Duodenal mucosa (tissue), 2 donors: ENCODE measurements at regions not wholly inside any gene's neighbourhood (a gene's known extent, or its start where the extent isn't known, plus 50 kb on each side); places are given as distances from the start of the nearest gene placed in this dataset.

Experiments used
- H3K27ac ChIP-seq: one replicate; pipeline ENCODE4 v1.7.0; 2013; ENCODE audit warnings: low read depth, low read length
- H3K27me3 ChIP-seq, 2 donors: one replicate each; pipeline ENCODE4 v1.7.0; 2013; ENCODE audit warnings: low read length in 2 of 2, control low read depth in 1 of 2; ENCODE audit not compliant: insufficient read depth in 2 of 2, control insufficient read depth in 1 of 2
- H3K36me3 ChIP-seq, 2 donors: one replicate each; pipeline ENCODE4 v1.7.0; 2013; ENCODE audit warnings: low read length in 2 of 2, control low read depth in 1 of 2; ENCODE audit not compliant: insufficient read depth in 2 of 2, control insufficient read depth in 1 of 2
- H3K4me1 ChIP-seq, 2 donors: one replicate each; pipeline ENCODE4 v1.7.0; 2013; ENCODE audit warnings: low read length in 2 of 2, control low read depth in 1 of 2; ENCODE audit not compliant: insufficient read depth in 2 of 2, control insufficient read depth in 1 of 2
- H3K4me3 ChIP-seq, 2 donors: one replicate each; pipeline ENCODE4 v1.7.0; 2013; ENCODE audit warnings: low read length in 2 of 2, low read depth in 1 of 2
- H3K9ac ChIP-seq, 2 donors: one replicate each; pipeline ENCODE4 v1.7.0; 2013; ENCODE audit warnings: low read length in 2 of 2, low read depth in 1 of 2
- H3K9me3 ChIP-seq, 2 donors: one replicate each; pipeline ENCODE4 v1.7.0; 2013; ENCODE audit warnings: low read length in 2 of 2, control low read depth in 1 of 2; ENCODE audit not compliant: control insufficient read depth in 1 of 2

DNA sequence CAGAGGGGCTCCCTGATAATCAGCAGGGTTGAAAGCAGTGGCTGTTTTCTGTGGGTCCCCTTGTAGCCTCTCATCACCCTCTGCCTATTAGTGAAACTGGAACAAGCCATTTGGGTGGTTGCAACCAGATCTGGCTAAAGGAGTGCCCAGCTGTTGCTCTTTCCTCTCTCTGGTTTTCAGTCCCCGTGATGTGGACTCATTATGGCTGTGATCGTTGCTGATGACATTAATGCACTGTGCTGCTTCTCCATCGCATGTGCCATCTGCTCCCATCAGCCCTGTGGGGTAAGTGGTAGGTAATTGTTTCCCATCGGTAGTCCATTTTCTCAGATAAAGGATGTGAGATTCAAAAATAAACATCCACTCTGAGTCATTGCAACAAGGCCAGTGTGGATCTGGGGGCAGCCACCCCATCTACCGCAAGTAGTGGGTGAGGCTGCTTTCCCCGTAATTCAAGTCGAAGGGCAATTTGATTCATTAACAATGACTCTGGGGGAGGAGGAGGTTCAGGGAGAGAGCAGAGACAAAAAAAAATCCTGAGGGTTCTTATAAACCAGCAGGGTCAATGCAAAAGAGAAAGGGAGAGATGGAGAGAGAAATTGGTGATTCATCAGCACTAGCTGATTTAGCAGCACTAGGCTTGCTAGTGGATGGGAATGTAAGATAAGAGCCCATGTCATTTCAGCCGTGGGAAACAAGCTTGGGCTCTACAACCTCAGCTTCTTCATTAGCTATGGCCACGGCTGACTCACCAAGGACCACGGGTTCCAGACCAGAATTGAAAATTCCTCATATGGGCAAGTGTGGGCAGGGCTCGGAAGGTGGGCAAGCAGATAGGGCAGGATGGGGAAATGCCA lies 357.8 kb downstream of the MID1IP1 start:
- Histone ChIP-seq H3K4me1 (no peaks in the 10 kb centered on the region), H3K9ac (no peak overlapping the region), H3K4me3 (no peak overlapping the region), H3K27me3 (no peaks in the 10 kb centered on the region), H3K27ac (no peak overlapping the region), H3K36me3 (no peaks in the 10 kb centered on the region), H3K9me3 (no peaks in the 10 kb centered on the region)

DNA sequence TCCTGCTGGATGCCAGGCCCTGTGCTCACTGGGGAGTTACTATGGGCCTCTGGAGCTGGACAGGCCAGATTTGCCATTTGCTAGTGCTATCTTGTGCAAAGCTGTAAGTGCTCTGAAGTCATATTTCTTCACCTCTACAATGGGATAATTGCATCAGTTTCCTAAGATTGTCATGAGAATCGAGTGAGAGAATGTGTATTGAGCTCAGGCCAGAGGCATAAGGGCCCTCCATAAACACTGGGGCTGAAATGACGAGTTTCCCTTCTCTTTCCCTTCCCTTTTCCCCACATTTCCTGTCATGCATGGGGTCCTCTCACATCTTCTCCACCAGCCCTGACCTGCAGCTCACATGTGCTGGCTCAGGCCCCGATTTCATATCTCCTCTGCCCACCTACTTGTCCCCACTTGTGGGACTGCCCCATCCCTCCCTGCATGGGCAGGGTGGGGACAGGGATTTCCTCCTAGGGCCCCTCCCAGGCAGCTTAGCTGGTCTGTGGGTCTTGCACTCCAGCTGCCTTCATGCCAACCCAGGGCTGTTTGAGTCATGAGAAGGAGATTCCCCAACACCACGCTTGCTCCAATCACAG lies 358.8 kb downstream of the MID1IP1 start:
- no peak overlapping the region for H3K9ac ChIP-seq
- H3K4me3 ChIP-seq, result no peak overlapping the region
- no peak overlapping the region for H3K27ac ChIP-seq
- H3K27me3 ChIP-seq, result no peaks in the 10 kb centered on the region
- H3K36me3 ChIP-seq, result no peaks in the 10 kb centered on the region
- no peaks in the 10 kb centered on the region for H3K4me1 ChIP-seq
- no peaks in the 10 kb centered on the region for H3K9me3 ChIP-seq

DNA sequence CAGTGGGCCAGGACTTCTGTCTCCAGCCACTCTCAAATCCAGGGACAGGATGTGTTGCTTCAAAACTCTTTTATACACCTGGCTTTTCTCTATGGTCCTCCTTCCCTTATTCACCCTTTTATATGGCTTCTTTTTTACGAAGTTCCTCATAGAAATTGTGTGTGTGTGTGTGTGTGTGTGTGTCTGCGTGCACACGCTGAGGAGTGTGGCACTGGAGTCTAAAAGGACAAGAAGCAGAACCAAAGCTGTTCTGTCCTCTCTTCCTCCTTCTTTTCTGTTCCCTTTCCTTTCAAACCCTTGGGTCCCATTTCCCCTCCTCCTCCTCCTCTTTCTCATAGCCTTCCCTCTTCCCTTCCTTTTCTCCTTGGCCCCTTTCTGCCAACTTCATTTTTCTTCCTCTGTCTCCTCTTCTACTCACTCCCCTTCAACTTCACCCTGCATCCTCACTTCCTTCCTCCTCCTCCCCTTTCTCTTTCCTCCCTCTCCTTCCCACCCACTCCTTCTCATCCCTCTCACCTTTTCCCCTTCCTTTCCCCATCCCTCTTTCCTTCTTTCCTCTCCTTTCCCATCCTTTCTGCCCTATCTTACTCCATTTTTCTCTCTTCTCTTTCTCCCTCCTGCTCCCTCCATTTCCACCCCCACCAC lies 360.5 kb downstream of the MID1IP1 start:
- Histone ChIP-seq H3K4me3 (no peak overlapping the region), H3K27ac (no peak overlapping the region), H3K9me3 (no peaks in the 10 kb centered on the region), H3K4me1 (no peaks in the 10 kb centered on the region), H3K36me3 (no peaks in the 10 kb centered on the region), H3K9ac (no peak overlapping the region), H3K27me3 (no peaks in the 10 kb centered on the region)

DNA sequence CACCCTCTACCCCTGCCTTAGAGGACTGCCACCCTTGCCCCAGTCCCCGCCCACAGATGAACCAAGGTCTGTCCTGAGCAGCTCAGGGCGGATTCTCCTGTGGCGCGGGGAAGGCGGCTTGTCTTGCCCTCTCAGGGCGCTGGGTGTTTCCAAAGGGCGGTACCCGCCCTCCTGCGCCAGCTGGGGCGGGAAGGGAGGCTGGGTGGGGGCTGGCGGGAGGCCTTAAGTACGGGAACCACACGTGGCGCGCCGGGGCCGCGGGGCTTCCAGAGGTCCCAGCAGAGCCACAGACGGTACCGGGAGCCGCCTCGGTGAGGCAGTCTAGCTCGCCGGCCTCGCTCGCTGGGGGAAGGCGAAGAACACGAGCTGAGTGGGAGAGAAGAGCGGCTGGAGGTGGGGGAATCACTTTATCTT lies 361.1 kb downstream of the MID1IP1 start:
- Histone ChIP-seq H3K27me3 (no peaks in the 10 kb centered on the region), H3K9ac (no peak overlapping the region), H3K36me3 (no peaks in the 10 kb centered on the region), H3K27ac (no peak overlapping the region), H3K4me3 (no peak overlapping the region), H3K4me1 (no peaks in the 10 kb centered on the region), H3K9me3 (no peaks in the 10 kb centered on the region)

DNA sequence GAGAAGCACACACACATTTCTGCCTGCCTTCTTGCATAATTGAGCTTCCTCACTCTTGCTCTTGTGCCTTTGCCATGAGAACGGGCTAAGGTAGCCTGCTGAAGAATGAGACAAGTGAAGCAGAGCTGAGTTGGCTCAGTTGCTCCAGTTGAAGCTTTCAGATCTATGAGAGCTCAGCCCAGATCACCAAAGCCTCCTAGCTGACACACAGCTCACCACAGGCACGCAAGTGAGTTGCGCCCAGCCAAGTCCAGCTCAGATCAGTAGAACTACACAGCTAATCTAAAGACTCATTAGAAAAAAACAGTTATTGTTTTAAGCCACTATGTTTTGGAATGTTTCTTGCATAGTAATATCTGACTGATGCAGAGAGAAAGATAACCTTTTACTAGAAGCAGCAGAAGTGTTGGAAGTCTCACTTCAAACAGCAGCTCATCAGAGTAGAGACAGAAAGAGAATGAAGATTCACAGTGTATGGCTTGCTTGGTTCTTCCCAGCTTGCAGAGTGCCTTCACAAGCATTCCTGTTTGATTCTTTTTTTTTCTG lies 362.4 kb downstream of the MID1IP1 start:
- Histone ChIP-seq H3K9ac (no peak overlapping the region), H3K27ac (no peak overlapping the region), H3K36me3 (no peaks in the 10 kb centered on the region), H3K4me3 (no peak overlapping the region), H3K27me3 (no peaks in the 10 kb centered on the region), H3K9me3 (no peaks in the 10 kb centered on the region), H3K4me1 (peaks cover 0 to 4% of the 10 kb centered on the region in 2 donors)

DNA sequence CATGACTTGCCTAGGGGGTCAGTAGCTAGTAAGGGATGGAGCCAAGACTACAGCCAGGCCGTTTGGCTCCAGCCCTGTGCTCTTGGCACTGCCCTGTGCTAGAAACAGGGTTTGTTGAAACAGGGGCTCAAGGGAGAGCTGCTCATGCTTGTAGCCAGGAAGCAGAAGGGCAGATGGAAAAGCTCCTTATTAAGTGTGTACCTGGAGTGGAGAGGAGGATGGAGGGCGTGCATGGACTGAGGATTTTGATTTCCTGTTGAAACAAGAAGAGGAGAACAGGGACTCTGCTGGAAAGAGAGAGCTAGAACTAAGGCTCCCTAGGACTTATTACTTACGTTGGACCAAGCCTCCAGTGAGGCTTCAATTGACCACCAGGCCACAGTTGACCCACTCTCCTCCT lies 363.0 kb downstream of the MID1IP1 start:
- Histone ChIP-seq H3K9me3 (no peaks in the 10 kb centered on the region), H3K27me3 (no peaks in the 10 kb centered on the region)

DNA sequence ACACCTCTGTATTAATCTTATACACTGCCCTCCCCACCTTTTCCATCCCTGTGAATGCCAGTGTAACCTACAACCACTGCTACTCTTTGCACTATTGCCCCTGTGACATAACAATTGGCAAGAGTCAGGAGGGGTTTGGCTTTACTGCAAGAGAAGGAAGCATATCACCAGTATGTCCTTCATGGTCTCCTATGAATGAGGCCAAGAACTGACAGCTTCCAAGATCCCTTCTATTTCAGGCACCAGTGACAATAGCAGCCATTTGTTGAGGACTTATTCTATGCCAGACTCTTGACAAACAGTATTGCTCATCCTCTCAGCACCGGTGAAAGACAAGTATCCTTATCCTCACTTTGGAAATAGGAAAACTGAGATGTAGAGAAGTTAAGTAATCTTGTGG lies 363.9 kb downstream of the MID1IP1 start:
- H3K27ac ChIP-seq, result no peak overlapping the region
- no peak overlapping the region for H3K4me3 ChIP-seq
- H3K27me3 ChIP-seq, result no peaks in the 10 kb centered on the region
- no peaks in the 10 kb centered on the region for H3K9me3 ChIP-seq
- no peaks in the 10 kb centered on the region for H3K36me3 ChIP-seq
- peaks cover 0 to 4% of the 10 kb centered on the region in 2 donors for H3K4me1 ChIP-seq
- H3K9ac ChIP-seq, result no peak overlapping the region

More for the DNA sequence above, 363.0 kb downstream of the MID1IP1 start:
- Histone ChIP-seq H3K27ac (no peak overlapping the region), H3K36me3 (no peaks in the 10 kb centered on the region), H3K9ac (no peak overlapping the region), H3K4me1 (peaks cover 0 to 4% of the 10 kb centered on the region in 2 donors), H3K4me3 (no peak overlapping the region)

DNA sequence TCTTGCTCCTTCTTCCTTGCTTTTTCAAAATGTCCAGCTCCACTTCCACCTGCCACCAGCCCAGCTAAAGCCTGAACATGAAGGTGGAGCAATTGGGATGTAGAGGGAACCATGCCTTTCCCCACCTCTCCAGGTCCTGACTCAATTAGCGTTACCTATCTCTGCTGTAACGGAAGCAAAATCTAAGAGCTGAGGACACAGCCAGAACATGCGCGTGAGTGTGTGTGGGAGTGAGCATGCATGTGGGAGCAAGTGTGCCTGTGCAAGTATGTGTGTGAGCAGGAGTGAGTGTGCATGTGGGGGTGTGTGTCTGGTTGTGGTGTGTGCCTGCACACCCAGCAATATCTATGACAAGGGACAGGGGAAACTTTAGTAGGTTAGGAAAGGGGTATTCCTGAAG lies 364.5 kb downstream of the MID1IP1 start:
- H3K4me3 ChIP-seq, result no peak overlapping the region
- no peaks in the 10 kb centered on the region for H3K9me3 ChIP-seq
- no peaks in the 10 kb centered on the region for H3K36me3 ChIP-seq
- peaks cover 0 to 4% of the 10 kb centered on the region in 2 donors for H3K4me1 ChIP-seq
- H3K9ac ChIP-seq, result no peak overlapping the region
- H3K27ac ChIP-seq, result no peak overlapping the region
- H3K27me3 ChIP-seq, result no peaks in the 10 kb centered on the region

DNA sequence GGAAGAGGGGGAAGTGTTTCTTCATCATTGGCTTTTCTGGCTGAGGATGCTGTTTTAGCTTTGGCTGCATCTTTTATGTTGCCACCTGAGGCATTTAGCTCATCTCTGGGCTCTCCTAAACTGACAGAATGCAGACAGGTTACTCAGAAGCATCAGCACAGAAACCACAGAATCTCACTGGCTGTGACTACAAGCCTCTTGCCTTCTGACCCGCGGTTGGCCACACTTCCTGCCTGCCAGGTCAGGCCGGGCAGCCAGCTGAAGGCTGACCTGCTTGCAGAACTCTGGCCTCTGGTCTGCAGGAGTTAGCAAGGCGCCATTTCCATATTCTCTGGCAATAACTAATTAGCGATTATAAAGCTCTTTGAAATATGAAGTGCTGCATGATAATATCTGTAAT lies 366.5 kb downstream of the MID1IP1 start:
- no peaks in the 10 kb centered on the region for H3K27me3 ChIP-seq
- H3K4me1 ChIP-seq, result peaks cover 0 to 4% of the 10 kb centered on the region in 2 donors
- no peak overlapping the region for H3K9ac ChIP-seq
- no peaks in the 10 kb centered on the region for H3K36me3 ChIP-seq
- H3K27ac ChIP-seq, result no peak overlapping the region
- H3K9me3 ChIP-seq, result no peaks in the 10 kb centered on the region
- no peak overlapping the region for H3K4me3 ChIP-seq

DNA sequence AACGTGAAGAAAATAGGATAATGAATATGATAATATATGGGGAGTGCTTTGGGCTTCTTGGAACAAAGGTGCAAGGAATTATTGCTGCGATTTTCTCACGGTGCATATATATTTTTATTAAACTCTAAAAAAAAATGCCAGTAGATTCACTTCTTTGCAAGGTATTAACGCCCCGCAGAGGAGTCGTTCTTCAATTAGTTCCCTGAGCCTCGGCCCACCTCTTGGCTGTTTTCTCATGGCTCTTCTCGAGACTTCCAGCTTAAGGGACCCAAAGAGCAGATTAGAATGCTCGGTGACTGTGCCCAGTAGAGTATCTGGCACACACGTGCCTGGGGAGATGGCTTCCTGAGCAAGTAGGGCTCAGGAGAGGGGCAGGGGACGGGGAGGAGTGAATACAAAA lies 367.4 kb downstream of the MID1IP1 start:
- Histone ChIP-seq H3K9me3 (no peaks in the 10 kb centered on the region), H3K27me3 (no peaks in the 10 kb centered on the region), H3K9ac (no peak overlapping the region), H3K27ac (no peak overlapping the region), H3K4me3 (no peak overlapping the region), H3K4me1 (peaks cover 0 to 4% of the 10 kb centered on the region in 2 donors), H3K36me3 (no peaks in the 10 kb centered on the region)
